ENCODE measurements at regions not wholly inside any gene's neighbourhood (a gene's known extent, or its start where the extent isn't known, plus 50 kb on each side); places are given as distances from the start of the nearest gene placed in this dataset.

- TF ChIP-seq CTCF (IDR thresholded peaks at IDR 0.05): no peak
- TF ChIP-seq POLR2A (IDR thresholded peaks at IDR 0.05): no peak
Measured at GRCh38 chr11:34788642-34789041, 127.5 kb downstream of the APIP start.

All from testis (tissue), 2 donors.